ENCODE measurements at regions not wholly inside any gene's neighbourhood (a gene's known extent, or its start where the extent isn't known, plus 50 kb on each side); places are given as distances from the start of the nearest gene placed in this dataset.
"Not testable (repeated sequence)": the region's sequence is repeated elsewhere in the genome, so short reads cannot be mapped to it uniquely, and the experiment has no call there.

DNA sequence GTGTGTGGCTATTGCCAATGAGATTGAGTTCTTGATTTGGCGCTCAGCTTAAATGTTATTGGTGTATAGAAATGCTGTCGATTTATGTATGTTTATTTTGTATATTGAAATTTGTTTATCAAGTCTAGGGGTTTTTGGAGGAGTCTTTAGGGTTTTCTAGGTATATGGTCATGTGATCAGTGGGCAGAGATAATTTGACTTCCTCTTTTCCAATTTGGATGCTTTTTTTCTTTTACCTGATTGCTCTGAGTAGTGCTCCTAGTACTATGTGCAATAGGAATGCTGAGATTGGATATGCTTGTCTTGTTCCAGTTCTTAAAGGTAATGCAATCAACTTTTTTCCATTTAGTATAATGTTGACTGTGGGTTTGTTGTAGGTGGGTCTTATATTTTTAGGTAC lies 99.8 kb upstream of the PMCH start:
- no peak for FAIRE-seq

DNA sequence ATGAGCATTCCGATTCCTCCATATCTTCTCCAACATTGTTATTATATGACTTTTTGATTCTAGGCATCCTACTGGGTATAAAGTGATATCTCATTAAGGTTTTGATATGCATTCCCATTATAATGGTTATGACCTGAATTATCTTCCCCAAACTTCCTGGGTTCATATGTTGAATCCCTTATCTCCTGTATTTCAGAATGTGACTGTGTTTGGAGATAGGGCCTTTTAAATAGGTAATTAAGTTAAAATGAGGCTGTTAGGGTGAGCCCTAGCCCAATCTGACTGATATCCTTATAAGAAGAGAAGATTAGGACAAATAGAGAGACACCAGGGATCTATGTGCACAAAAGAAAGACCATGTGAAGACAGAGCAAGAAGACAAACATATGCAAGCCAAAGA lies 96.9 kb upstream of the PMCH start:
- FAIRE-seq, result no peak

DNA sequence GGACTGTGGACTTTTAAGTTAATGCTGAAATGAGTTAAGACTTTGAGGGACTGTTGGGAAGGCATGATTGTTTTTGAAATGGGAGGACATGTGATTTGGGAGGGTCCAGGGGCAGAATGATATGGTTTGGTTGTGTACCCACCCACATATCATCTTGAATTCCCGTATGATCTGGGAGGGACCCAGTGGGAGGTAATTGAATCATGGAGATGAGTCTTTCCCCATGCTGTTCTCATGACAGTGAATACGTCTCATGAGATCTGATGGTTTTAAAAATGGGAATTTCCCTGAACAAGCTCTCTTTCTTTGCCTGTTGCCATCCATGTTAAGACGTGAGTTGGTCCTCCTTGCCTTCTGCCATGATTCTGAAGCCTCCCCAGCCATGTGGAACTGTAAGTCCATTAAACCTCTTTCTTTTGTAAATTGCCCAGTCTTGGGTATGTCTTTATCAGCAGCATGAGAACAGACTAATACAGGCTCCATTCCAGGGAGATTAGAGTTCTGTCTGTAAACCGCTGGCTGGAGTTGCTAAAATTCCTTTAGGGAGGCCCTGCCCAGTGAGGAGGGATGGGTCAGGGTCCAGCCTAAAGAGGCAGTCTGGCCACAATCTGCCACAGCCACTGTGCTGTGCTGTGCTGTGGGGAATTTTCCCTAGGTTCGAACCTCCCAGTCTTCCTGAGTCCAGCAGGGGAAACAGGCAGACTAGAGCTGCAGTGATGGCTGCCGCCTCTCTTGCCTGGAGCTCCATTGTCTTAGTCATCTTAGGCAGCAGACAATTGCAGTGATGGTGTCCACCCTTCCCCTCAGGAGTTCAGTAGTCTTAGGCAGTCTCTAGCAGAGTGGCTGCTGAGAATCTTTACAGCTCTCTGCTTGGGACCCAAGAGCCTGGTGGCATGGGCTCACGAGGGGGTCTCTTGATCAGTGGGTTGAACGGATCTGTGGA lies 94.1 kb upstream of the PMCH start:
- not testable (repeated sequence) for FAIRE-seq

DNA sequence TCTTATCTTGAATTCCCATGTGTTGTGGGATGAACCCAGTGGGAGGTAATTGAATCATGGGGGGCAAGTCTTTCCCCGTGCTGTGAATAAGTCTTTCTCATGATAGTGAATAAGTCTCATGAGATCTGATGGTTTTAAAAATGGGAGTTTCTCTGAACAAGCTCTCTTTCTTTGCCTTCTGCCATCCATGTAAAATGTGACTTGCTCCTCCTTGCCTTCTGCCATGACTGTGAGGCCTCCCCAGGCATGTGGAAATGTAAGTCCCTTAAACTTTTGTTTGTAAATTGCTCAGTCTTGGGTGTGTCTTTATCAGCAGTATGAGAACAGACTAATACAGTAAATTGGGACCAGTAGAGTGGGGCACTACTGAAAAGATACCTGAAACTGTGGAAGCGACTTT lies 92.1 kb upstream of the PMCH start:
- FAIRE-seq, result not testable (repeated sequence)

DNA sequence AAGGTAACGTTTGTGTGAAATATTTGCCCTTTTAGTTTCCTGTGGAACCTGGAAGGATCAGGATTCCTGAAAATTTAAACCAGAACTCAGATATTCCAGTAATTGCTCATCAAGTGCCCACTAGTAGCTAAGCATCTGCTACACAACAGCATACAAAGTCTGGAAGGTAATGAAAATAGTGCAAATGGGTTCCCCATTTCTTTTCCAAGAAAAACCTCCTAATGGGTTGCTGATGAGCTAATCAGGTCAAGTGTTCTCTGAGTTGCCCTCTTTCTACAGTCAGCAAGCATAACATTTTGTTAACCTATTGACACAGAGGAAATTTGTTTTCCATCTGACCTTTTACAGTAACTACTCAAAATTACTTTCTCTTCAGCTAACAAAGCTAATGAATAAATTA lies 83.6 kb upstream of the PMCH start:
- no peak for FAIRE-seq

DNA sequence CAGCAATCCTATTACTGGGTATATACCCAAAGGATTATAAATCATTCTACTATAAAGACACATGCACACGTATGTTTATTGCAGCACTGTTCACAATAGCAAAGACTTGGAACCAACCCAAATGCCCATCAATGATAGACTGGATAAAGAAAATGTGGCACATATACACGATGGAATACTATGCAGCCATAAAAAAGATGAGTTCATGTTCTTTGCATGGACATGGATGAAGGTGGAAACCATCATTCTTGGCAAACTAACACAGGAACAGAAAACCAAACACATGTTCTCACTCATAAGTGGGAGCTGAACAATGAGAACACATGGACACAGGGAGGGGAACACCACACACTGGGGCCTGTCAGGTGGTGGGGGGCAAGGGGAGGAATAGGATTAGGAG lies 58.1 kb upstream of the PMCH start:
- FAIRE-seq, result not testable (repeated sequence)

DNA sequence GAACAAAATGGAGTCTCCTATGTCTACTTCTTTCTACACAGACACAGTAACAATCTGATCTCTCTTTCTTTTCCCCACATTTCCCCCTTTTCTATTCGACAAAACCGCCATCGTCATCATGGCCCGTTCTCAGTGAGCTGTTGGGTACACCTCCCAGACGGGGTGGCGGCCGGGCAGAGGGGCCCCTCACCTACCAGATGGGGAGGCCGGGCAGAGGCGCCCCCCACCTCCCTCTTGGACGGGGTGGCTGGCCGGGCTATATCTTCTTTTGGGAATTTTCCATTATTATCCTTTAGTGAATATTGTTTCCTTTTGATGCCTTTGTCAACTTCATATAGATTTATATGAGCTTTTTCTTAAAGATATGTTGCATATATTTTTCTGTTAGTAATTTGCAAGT lies 53.4 kb upstream of the PMCH start:
- not testable (repeated sequence) for FAIRE-seq

DNA sequence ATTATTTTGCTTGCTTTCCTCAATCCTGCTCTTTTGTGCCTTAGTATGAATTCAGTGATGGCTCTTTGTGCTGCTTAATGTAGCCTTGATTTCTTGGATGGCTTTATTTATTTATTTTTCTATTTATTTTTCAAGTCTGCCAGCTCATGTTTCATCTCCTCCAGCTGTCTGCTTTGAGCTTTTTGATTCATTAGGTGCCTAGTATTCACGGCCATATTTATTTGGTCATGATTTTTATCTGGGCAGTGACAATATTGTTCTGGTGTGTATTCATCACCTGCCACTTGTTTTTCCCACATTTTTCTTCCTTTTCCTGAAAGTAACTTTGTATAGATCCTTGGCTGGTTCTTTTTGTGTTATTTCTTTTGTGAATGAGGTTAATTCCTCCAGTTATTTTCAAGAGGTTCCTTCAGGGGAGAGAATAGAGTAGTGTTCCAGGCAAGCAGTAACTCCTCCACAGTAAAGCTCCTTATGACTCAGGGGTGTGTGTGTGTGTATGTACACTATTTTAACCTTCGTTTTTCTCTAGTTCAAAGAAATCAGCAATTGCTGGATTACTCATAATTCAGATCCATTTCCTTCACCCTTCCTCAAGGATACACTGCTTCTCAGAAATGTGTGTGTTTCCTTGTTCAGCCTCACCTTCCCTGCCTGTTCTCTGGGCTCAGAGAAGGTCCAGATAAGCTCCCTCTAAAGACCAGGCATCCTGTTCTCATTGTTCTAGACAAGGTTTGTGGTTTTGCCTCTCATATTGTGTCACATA lies 51.6 kb upstream of the PMCH start:
- no peak for FAIRE-seq
